ENCODE measurements at regions not wholly inside any gene's neighbourhood (a gene's known extent, or its start where the extent isn't known, plus 50 kb on each side); places are given as distances from the start of the nearest gene placed in this dataset.

- ATAC-seq (no peak), DNase-seq (ENCODE audit: low spot score) (no peak)
- intact Hi-C loops (cut with DNase I): no loop called here
These were observed 230.4 kb downstream of the MREG start for GRCh38 chr2:215782965-215783364.

GRCh38 chr2:215782295-215782694, 231.1 kb downstream of the MREG start:
- DNase-seq (ENCODE audit: low spot score) (no peak), ATAC-seq (no peak)
- intact Hi-C loops (cut with DNase I): no loop called here

GRCh38 chr2:215780907-215781685, 232.3 kb downstream of the MREG start:
- no peak for DNase-seq (ENCODE audit: low spot score)

GRCh38 chr2:215780313-215780712, 233.0 kb downstream of the MREG start:
- DNase-seq (ENCODE audit: low spot score) (no peak), ATAC-seq (no peak)
- intact Hi-C loops (cut with DNase I): no loop called here

More at GRCh38 chr2:215780907-215781685, 232.3 kb downstream of the MREG start:
- intact Hi-C loops (cut with DNase I): no loop called here
- no peak for ATAC-seq

- ATAC-seq: no peak
- intact Hi-C loops (cut with DNase I): no loop called here
- no peak for DNase-seq (ENCODE audit: low spot score)
These were observed 233.4 kb downstream of the MREG start for GRCh38 chr2:215779912-215780311.

- ATAC-seq (no peak), DNase-seq (ENCODE audit: low spot score) (no peak)
- intact Hi-C loops (cut with DNase I): no loop called here
These were observed 235.8 kb downstream of the MREG start for GRCh38 chr2:215777465-215778044.

- DNase-seq (ENCODE audit: low spot score): no peak
- intact Hi-C loops (cut with DNase I): no loop called here
- peak; percentile 34 for ATAC-seq
These were observed 238.2 kb downstream of the MREG start for GRCh38 chr2:215775106-215775505.

- peak; percentile 92 for ATAC-seq
- peak; percentile 69 for DNase-seq (ENCODE audit: low spot score)
- intact Hi-C loops (cut with DNase I): no loop called here
These were observed 239.6 kb downstream of the MREG start for GRCh38 chr2:215773728-215774127.

- intact Hi-C loops (cut with DNase I): no loop called here
- peak; percentile 40 for ATAC-seq
- DNase-seq (ENCODE audit: low spot score): no peak
These were observed 240.5 kb downstream of the MREG start for GRCh38 chr2:215772634-215773563.

- ATAC-seq: no peak
- DNase-seq (ENCODE audit: low spot score): no peak
- intact Hi-C loops (cut with DNase I): no loop called here
These were observed 241.3 kb downstream of the MREG start for GRCh38 chr2:215772003-215772402.

GRCh38 chr2:215771241-215771640, 242.1 kb downstream of the MREG start:
- intact Hi-C loops (cut with DNase I): no loop called here
- ATAC-seq (no peak), DNase-seq (ENCODE audit: low spot score) (no peak)

- ATAC-seq (no peak), DNase-seq (ENCODE audit: low spot score) (no peak)
- intact Hi-C loops (cut with DNase I): no loop called here
These were observed 242.7 kb downstream of the MREG start for GRCh38 chr2:215770668-215771067.

GRCh38 chr2:215769246-215769645, 244.1 kb downstream of the MREG start:
- ATAC-seq (no peak), DNase-seq (ENCODE audit: low spot score) (no peak)
- intact Hi-C loops (cut with DNase I): no loop called here

- ATAC-seq (no peak), DNase-seq (ENCODE audit: low spot score) (no peak)
- intact Hi-C loops (cut with DNase I): no loop called here
These were observed 245.7 kb downstream of the MREG start for GRCh38 chr2:215767625-215768024.

- DNase-seq (ENCODE audit: low spot score) (no peak), ATAC-seq (no peak)
- intact Hi-C loops (cut with DNase I): no loop called here
These were observed 247.5 kb downstream of the MREG start for GRCh38 chr2:215765729-215766360.

- DNase-seq (ENCODE audit: low spot score) (no peak), ATAC-seq (peak; percentile 36)
- intact Hi-C loops (cut with DNase I): no loop called here
These were observed 248.8 kb downstream of the MREG start for GRCh38 chr2:215764441-215765048.

- no peak for ATAC-seq
- intact Hi-C loops (cut with DNase I): no loop called here
- DNase-seq (ENCODE audit: low spot score): no peak
These were observed 252.8 kb downstream of the MREG start for GRCh38 chr2:215760557-215760956.

- intact Hi-C loops (cut with DNase I): no loop called here
- DNase-seq (ENCODE audit: low spot score): no peak
- ATAC-seq: no peak
These were observed 253.3 kb downstream of the MREG start for GRCh38 chr2:215760091-215760490.

GRCh38 chr2:215758691-215759090, 254.7 kb downstream of the MREG start:
- DNase-seq (ENCODE audit: low spot score) (no peak), ATAC-seq (no peak)
- intact Hi-C loops (cut with DNase I): no loop called here

Measured in sciatic nerve (tissue), 2 donors.